WTC11 (cell line): ENCODE measurements at regions not wholly inside any gene's neighbourhood (a gene's known extent, or its start where the extent isn't known, plus 50 kb on each side); places are given as distances from the start of the nearest gene placed in this dataset.

Experiments
- FOXK1 ChIP-seq: sonication (generic); formaldehyde crosslinking; IDR thresholded peaks from 2 replicates; pipeline ENCODE4 v1.8.0; 2022; ENCODE audit warnings: mild to moderate bottlenecking, moderate library complexity, missing genetic modification reagents
- GABPB1 ChIP-seq: sonication (generic); formaldehyde crosslinking; IDR thresholded peaks from 2 replicates; pipeline ENCODE4 v1.8.1; 2023; ENCODE audit warnings: mild to moderate bottlenecking, missing genetic modification reagents
- NR2C2 ChIP-seq: sonication (generic); formaldehyde crosslinking; IDR thresholded peaks from 2 replicates; pipeline ENCODE4 v1.8.0; 2022; ENCODE audit warnings: mild to moderate bottlenecking, missing genetic modification reagents
- ZNF263 ChIP-seq: sonication (generic); formaldehyde crosslinking; IDR thresholded peaks from 2 replicates; pipeline ENCODE4 v1.8.1; 2022; ENCODE audit warnings: low read depth, mild to moderate bottlenecking, moderate library complexity, missing genetic modification reagents
- ZNF317 ChIP-seq: sonication (generic); formaldehyde crosslinking; IDR thresholded peaks from 2 replicates; pipeline ENCODE4 v1.8.1; 2023; ENCODE audit warnings: low read depth, mild to moderate bottlenecking, moderate library complexity, missing genetic modification reagents, borderline replicate concordance
- ZNF423 ChIP-seq: fragments of 250-450 bp; sonication (Bioruptor Pico); IDR thresholded peaks from 2 replicates; pipeline ENCODE4 v2.1.2; 2022; ENCODE audit warnings: mild to moderate bottlenecking, moderate library complexity
- TF ChIP-seq, protein P1 (sequence below): sonication (generic); formaldehyde crosslinking; IDR thresholded peaks from 2 replicates; pipeline ENCODE4 v1.8.0; 2022; ENCODE audit warnings: mild to moderate bottlenecking, missing genetic modification reagents
- TF ChIP-seq, protein P2 (sequence below): fragments of 200-600 bp; IDR thresholded peaks from 2 replicates; pipeline ENCODE4 v1.8.0; 2022; ENCODE audit warnings: antibody characterized with exemption
- TF ChIP-seq, protein P3 (sequence below): sonication (generic); formaldehyde crosslinking; IDR thresholded peaks from 2 replicates; pipeline ENCODE4 v1.8.1; 2023; ENCODE audit warnings: mild to moderate bottlenecking, moderate library complexity, missing genetic modification reagents
- TF ChIP-seq, protein P4 (sequence below): sonication (generic); formaldehyde crosslinking; IDR thresholded peaks from 2 replicates; pipeline ENCODE4 v1.8.0; 2022; ENCODE audit warnings: mild to moderate bottlenecking, missing genetic modification reagents
- TF ChIP-seq, protein P5 (sequence below): sonication (generic); formaldehyde crosslinking; IDR thresholded peaks from 2 replicates; pipeline ENCODE4 v1.8.1; 2023; ENCODE audit warnings: mild to moderate bottlenecking, missing genetic modification reagents, moderate library complexity

DNA sequence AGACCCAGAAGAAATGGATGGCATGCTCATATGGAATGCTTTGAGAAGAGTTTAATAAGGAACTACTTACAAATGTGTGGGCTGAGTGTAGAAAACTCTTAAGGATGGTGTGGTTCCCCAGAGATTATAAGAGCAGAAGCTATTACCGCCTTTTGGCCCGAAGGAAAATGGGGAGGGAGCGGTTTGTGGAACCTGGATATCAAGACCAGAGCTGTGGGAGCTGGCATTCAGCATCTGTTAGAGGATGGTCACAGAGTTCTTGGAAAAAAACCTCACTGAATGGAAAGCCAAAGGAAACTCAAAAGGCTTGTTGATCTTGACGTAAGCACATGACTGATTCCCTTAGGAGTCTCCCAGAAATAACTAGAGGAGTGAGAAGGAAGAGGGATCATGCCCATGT, 151.0 kb downstream of the PJA2 start:
- TF ChIP-seq, protein P1, sequence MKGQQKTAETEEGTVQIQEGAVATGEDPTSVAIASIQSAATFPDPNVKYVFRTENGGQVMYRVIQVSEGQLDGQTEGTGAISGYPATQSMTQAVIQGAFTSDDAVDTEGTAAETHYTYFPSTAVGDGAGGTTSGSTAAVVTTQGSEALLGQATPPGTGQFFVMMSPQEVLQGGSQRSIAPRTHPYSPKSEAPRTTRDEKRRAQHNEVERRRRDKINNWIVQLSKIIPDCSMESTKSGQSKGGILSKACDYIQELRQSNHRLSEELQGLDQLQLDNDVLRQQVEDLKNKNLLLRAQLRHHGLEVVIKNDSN (CRISPR knock-in tag), result no peak
- TF ChIP-seq GABPB1 (CRISPR knock-in tag) (no peak), FOXK1 (no peak), ZNF263 (CRISPR knock-in tag) (no peak), NR2C2 (CRISPR knock-in tag) (no peak), ZNF423 (no peak), ZNF317 (CRISPR knock-in tag) (no peak)
- TF ChIP-seq, protein P2, sequence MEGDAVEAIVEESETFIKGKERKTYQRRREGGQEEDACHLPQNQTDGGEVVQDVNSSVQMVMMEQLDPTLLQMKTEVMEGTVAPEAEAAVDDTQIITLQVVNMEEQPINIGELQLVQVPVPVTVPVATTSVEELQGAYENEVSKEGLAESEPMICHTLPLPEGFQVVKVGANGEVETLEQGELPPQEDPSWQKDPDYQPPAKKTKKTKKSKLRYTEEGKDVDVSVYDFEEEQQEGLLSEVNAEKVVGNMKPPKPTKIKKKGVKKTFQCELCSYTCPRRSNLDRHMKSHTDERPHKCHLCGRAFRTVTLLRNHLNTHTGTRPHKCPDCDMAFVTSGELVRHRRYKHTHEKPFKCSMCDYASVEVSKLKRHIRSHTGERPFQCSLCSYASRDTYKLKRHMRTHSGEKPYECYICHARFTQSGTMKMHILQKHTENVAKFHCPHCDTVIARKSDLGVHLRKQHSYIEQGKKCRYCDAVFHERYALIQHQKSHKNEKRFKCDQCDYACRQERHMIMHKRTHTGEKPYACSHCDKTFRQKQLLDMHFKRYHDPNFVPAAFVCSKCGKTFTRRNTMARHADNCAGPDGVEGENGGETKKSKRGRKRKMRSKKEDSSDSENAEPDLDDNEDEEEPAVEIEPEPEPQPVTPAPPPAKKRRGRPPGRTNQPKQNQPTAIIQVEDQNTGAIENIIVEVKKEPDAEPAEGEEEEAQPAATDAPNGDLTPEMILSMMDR, result no peak
- TF ChIP-seq, protein P3, sequence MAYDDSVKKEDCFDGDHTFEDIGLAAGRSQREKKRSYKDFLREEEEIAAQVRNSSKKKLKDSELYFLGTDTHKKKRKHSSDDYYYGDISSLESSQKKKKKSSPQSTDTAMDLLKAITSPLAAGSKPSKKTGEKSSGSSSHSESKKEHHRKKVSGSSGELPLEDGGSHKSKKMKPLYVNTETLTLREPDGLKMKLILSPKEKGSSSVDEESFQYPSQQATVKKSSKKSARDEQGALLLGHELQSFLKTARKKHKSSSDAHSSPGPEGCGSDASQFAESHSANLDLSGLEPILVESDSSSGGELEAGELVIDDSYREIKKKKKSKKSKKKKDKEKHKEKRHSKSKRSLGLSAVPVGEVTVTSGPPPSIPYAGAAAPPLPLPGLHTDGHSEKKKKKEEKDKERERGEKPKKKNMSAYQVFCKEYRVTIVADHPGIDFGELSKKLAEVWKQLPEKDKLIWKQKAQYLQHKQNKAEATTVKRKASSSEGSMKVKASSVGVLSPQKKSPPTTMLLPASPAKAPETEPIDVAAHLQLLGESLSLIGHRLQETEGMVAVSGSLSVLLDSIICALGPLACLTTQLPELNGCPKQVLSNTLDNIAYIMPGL (CRISPR knock-in tag), result no peak
- TF ChIP-seq, protein P4, sequence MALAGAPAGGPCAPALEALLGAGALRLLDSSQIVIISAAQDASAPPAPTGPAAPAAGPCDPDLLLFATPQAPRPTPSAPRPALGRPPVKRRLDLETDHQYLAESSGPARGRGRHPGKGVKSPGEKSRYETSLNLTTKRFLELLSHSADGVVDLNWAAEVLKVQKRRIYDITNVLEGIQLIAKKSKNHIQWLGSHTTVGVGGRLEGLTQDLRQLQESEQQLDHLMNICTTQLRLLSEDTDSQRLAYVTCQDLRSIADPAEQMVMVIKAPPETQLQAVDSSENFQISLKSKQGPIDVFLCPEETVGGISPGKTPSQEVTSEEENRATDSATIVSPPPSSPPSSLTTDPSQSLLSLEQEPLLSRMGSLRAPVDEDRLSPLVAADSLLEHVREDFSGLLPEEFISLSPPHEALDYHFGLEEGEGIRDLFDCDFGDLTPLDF (CRISPR knock-in tag), result no peak
- TF ChIP-seq, protein P5, sequence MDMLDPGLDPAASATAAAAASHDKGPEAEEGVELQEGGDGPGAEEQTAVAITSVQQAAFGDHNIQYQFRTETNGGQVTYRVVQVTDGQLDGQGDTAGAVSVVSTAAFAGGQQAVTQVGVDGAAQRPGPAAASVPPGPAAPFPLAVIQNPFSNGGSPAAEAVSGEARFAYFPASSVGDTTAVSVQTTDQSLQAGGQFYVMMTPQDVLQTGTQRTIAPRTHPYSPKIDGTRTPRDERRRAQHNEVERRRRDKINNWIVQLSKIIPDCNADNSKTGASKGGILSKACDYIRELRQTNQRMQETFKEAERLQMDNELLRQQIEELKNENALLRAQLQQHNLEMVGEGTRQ (CRISPR knock-in tag), result no peak
